ENCODE measurements at regions not wholly inside any gene's neighbourhood (a gene's known extent, or its start where the extent isn't known, plus 50 kb on each side); places are given as distances from the start of the nearest gene placed in this dataset.
A peak's percentile ranks its signal among the peaks of the same experiment; 100 is the strongest.

- no peak for DNase-seq
These were observed 237.5 kb downstream of the TGFB2 start for GRCh38 chr1:218582646-218583045.

DNA sequence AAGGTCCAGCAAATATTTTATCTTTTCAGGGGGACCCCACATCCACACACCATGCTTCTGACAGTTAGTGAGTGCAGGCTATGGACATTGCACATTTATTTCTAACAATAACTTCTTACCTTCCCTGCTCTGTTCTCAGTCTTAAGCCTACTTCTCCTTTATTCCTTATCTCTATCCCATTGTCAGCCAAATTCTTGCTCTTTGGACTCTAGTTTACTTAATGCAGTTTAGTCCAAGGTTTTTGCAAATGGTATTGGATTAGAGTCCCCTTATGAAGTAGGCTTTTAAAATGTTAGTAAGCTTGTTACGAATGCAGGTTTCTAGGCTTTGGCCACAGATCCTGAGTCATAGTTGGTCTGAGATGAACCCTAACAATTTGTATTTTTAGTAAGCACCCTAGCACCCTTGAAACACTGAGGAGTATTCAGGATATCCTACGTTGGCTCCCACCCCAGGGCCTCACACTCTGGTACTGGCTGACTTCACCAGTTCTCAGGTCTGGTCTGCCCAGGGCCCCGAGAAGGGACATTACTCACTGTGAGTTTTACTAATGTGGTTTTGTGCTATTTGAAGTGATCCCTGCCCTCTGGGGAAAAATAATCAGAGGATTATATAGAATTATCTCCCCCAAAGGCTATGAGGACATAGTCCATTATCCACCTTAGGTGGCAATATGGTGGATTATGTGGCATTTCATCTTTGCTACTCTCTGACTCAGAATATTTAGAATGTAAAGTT lies 239.5 kb downstream of the TGFB2 start:
- no peak for DNase-seq

- DNase-seq: peak; percentile 74
These were observed 240.5 kb downstream of the TGFB2 start for GRCh38 chr1:218585511-218586184.

GRCh38 chr1:218587900-218588299 lies 242.8 kb downstream of the TGFB2 start:
- DNase-seq: no peak

GRCh38 chr1:218588540-218589172 lies 243.5 kb downstream of the TGFB2 start:
- DNase-seq: peak; percentile 34

DNA sequence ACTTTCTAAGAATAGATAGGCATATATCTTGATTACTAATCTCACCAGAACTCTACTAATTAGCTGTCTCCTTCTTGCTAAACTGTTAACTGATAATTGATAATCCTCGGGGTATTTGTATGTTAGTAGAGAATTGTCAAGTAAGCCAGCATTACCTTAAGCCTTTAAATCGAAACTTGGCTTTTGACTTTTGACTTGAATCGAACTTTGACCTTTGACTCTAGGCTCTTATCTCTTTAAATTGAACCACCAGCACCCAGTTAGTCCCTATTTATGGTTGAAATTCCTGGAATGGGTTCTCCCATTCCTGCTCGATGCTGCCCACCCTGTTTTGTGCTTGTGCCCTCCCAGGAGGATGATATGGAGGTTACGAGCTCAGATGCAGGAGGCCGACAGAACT lies 244.4 kb downstream of the TGFB2 start:
- no peak for DNase-seq

- DNase-seq: no peak
These were observed 246.8 kb downstream of the TGFB2 start for GRCh38 chr1:218591966-218592365.

- no peak for DNase-seq
These were observed 247.6 kb downstream of the TGFB2 start for GRCh38 chr1:218592688-218593087.

- DNase-seq: no peak
These were observed 255.8 kb downstream of the TGFB2 start for GRCh38 chr1:218600968-218601367.

DNA sequence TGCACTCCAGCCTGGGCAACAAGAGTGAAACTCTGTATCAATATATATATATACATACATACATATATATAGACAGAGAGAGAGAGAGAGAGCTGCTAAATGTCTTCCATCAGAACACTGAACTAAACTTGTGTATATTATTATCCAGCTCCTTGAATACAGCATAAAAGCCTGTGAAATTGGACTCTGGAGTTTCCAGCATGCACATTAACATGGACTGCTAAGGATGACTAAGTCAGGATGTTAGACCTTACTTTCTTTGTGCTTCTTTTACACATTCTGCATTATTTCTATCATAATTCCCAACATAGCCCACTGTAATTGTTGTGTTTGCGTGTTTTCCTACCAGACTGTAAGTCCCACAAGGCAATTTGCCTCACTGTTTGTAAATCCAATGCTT lies 259.1 kb downstream of the TGFB2 start:
- no peak for DNase-seq

- no peak for DNase-seq
These were observed 266.9 kb downstream of the TGFB2 start for GRCh38 chr1:218611916-218612585.

DNA sequence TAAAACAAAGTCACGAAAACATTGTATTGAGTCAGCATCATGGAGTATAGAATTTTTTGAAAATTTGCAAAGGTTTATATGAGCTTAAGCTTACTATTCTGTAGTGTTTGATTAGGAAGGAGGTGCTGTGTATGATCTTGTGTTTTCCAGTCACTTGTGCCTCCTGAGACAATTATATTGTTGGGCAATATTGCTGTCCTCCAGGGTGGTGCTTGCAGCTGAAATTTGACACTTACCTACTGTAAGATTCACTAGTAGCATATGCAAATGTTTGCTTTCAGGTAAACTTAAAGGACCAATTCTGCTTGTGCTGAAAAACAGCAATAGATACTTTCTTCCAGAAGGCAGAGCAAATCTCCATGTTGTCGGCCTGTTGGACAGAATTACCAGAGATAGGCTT lies 268.0 kb downstream of the TGFB2 start:
- no peak for DNase-seq

DNA sequence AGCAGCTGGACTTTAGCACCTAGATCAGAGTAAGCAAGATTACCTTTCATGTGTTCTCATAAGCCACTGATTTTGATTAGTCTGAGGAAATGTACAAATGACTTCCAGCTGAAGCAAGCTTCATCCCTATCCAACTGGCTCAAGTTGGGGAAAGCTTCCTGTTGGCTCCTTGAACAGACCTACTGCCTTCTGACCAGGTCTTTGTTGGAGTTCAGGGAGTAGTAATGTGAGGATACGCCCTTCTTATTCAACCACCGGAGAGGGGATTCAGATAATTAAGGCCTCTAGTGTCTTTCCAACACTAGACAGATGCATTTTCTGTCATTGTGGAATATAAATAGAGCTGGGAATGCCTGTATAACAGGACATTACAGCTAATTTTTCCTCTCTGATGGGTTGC lies 268.9 kb downstream of the TGFB2 start:
- DNase-seq: no peak

DNA sequence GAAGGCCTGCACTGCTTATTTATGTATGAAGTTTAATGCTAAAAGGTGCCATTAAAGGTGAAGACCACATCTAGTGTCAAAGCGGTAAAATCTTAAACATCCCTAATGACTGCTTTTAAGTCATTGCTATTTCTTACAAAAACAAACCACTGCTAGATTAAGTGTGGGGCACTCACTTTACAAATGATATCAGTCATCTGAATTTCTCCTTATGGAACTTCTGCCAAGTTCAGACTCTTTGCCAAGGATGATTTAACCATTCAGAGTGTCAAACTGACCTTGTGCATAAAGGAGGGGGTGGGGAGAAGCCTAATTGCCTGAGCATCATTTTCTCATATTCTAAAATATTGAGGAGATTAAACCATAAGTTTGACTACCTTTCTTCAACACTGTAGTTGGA lies 271.5 kb downstream of the TGFB2 start:
- no peak for DNase-seq

GRCh38 chr1:218617986-218618385 lies 272.9 kb downstream of the TGFB2 start:
- no peak for DNase-seq

DNA sequence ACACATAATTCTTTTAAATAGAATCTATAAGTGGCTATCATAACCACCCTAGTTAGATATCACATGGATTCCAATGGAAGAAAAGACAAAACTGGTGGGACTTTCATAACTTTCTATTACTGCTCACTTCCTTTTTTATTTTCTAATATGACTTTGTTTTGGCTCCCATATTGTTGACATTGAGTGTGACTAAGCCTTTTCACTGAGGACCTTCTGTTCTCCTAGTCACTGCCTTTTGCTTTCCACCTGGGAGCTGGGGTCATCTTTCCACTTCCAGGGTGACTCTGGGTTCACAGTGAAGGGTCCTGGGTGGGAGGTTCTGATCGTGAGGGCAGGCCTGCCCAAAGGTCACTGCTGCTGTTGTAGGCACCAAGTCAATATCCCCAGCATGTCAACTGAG lies 275.8 kb downstream of the TGFB2 start:
- no peak for DNase-seq

- DNase-seq: no peak
These were observed 278.9 kb downstream of the TGFB2 start for GRCh38 chr1:218624052-218624451.

- DNase-seq: no peak
These were observed 280.3 kb downstream of the TGFB2 start for GRCh38 chr1:218625393-218625792.

DNA sequence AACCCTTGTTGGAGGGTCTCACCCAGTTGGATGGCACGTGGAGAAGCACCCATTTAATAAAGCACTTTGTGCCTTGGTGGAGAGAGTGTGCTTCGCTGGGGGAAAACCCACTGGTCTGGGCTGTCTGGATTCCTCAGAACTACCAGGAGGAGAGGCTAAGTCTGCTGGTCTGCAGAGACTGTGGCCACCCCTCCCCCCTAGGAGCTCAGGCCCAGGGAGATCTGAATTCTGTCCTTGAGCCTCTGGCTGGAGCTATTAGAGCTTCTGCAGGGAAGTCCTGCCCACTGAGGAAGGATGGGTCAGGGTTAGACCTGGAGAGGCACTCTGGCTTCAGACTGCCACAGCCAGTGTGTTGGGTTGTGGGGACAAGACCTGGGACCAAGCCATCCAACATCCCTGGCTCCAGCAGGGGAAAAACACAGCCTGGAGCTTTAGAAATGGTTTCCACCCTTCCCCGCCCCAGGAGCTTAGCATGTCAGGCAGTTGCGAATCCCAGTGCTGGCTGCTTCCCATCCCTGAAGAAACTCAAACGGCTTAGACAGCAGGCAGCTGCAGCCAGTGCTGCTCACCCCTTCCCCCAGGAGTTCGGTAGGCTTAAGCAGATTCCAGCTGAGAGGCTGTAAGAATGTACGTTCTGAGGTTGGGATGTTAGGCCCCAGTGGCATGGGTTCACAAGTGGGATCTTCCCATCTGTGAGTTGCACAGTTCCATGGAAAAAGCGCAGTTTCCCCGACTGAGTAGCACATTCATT lies 288.3 kb downstream of the TGFB2 start:
- peak; percentile 52 for DNase-seq

- no peak for DNase-seq
These were observed 289.1 kb downstream of the TGFB2 start for GRCh38 chr1:218634212-218634611.

GRCh38 chr1:218636548-218636947 lies 291.4 kb downstream of the TGFB2 start:
- DNase-seq: no peak

DNA sequence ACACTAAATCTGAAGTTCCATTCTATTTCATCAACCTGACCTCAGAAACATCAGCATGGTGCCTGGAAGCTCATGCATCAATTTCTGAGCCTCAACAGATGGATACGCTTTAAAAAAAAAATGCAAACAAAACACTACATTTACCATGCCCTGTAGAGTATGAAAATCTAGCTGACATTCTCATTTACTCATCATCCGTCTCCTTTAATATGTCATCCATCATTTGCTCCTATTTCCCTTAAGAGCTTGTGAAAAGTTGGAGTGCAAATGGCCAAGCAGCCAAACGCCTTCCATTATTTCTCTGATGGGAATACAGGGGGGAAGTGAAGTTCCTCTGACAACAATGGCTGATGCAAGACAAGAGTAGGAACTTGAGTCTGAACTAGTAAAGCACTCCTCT lies 295.0 kb downstream of the TGFB2 start:
- no peak for DNase-seq
